PFSK-1 (cell line): ENCODE measurements at regions not wholly inside any gene's neighbourhood (a gene's known extent, or its start where the extent isn't known, plus 50 kb on each side); places are given as distances from the start of the nearest gene placed in this dataset.

Experiments
- POLR2AphosphoS5 ChIP-seq: IDR thresholded peaks from 2 replicates; pipeline ENCODE4 v1.6.1; 2012; ENCODE audit warnings: low read depth, mild to moderate bottlenecking, control low read depth, low read length, moderate library complexity
- SIN3A ChIP-seq: IDR thresholded peaks from 2 replicates; pipeline ENCODE4 v1.6.1; 2012; ENCODE audit warnings: mild to moderate bottlenecking, low read length, moderate library complexity, borderline replicate concordance; ENCODE audit not compliant: insufficient read depth
- TF ChIP-seq, protein P1 (sequence below), 2 experiments: IDR thresholded peaks; 2 replicates each; pipeline versions ENCODE4 v1.6.1 to v1.8.0; 2011 to 2012; ENCODE audit warnings: low read depth in 2 of 2, low read length in 2 of 2, control low read depth in 1 of 2, inconsistent platforms in 1 of 2, mild to moderate bottlenecking in 1 of 2, moderate library complexity in 1 of 2; ENCODE audit not compliant: insufficient read depth in 1 of 2

DNA sequence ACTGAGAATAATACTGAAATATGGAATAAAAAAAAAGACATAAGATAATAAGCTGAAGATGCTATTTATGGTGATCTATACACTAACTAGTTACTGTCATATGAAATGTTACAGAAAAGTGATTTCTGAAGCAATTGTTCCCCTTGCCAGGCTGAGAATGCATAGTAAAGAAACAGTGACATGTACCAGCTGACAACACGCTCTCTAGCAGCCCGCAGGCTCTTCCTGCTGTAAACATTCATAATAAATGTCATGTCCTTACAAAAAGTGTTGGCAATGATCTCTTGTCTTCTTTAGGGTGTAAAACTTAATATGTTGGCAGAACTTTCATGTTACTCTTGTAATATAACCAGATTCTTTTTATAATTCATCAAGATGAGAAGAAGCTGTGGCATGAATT lies 1171.3 kb downstream of the DSC3 start:
- TF ChIP-seq POLR2AphosphoS5 (no peak), SIN3A (no peak)
- TF ChIP-seq, protein P1, sequence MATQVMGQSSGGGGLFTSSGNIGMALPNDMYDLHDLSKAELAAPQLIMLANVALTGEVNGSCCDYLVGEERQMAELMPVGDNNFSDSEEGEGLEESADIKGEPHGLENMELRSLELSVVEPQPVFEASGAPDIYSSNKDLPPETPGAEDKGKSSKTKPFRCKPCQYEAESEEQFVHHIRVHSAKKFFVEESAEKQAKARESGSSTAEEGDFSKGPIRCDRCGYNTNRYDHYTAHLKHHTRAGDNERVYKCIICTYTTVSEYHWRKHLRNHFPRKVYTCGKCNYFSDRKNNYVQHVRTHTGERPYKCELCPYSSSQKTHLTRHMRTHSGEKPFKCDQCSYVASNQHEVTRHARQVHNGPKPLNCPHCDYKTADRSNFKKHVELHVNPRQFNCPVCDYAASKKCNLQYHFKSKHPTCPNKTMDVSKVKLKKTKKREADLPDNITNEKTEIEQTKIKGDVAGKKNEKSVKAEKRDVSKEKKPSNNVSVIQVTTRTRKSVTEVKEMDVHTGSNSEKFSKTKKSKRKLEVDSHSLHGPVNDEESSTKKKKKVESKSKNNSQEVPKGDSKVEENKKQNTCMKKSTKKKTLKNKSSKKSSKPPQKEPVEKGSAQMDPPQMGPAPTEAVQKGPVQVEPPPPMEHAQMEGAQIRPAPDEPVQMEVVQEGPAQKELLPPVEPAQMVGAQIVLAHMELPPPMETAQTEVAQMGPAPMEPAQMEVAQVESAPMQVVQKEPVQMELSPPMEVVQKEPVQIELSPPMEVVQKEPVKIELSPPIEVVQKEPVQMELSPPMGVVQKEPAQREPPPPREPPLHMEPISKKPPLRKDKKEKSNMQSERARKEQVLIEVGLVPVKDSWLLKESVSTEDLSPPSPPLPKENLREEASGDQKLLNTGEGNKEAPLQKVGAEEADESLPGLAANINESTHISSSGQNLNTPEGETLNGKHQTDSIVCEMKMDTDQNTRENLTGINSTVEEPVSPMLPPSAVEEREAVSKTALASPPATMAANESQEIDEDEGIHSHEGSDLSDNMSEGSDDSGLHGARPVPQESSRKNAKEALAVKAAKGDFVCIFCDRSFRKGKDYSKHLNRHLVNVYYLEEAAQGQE (IDR thresholded peaks at IDR 0.05; ENCODE audit: insufficient read depth in 1 of 2, low read depth in 2 of 2, low read length in 2 of 2), result no peak
